Choroid plexus epithelial cell (primary cell): ENCODE measurements at regions not wholly inside any gene's neighbourhood (a gene's known extent, or its start where the extent isn't known, plus 50 kb on each side); places are given as distances from the start of the nearest gene placed in this dataset.

Experiments used
- DNase-seq: peaks from one replicate; pipeline ENCODE4 v3.0.0-alpha.2; 2010; ENCODE audit warnings: low read depth
- H3K4me3 ChIP-seq: 2 replicates; pipeline ENCODE4 v1.5.1; 2011; ENCODE audit warnings: low read depth, mild to moderate bottlenecking, control low read depth, low read length, moderate library complexity
- CTCF ChIP-seq: conservative IDR thresholded peaks from 2 replicates; pipeline ENCODE4 v1.5.1; 2011; ENCODE audit warnings: low read depth, mild to moderate bottlenecking, control low read depth, inconsistent platforms, low read length, moderate library complexity

GRCh38 chr9:80836013-80836412 lies 853.3 kb downstream of the TLE1 start:
- no peak for TF ChIP-seq CTCF
- DNase-seq, result no peak
- H3K4me3 ChIP-seq, result no peak overlapping the region

DNA sequence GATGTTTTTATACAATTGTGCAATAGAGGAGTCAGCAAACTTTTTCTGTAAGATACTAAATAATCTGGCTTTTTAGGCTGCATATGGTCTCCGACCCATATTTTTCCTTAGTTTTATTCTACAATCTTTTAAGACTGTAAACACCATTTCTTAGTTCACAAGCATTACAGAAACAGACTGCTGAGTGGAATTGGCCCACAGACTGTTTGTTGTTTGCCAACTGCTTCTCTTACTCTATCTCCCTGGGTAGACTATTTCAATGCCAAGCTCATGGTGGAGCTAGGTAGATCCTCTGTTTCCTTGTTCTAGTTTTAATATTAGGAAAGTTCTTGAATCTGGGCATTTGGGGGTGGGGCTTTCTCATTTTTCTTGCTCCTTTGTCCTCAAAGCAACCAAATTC lies 857.6 kb downstream of the TLE1 start:
- H3K4me3 ChIP-seq, result no peak overlapping the region
- no peak for TF ChIP-seq CTCF
- DNase-seq, result no peak

DNA sequence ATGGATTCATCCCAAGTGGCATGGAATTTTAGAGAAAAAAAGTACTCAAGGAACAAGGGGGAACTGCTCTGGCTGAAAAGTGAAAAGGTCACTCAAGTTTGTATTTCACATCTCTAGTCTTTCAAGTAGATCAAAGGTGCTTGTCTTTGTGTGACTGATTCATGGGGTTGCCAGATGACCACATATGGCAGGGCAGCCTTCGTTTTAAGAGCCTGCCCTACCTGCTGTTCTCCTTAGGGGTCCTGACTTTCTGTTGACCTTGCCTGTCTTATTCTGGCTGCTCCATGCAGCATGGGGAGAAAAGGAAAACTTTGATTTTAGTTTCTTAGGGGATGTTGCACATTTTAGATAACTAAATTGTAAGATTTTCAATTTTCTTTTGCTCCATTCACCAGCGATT lies 877.7 kb downstream of the TLE1 start:
- no peak for TF ChIP-seq CTCF
- DNase-seq, result peak; percentile 11
- H3K4me3 ChIP-seq, result no peak overlapping the region

- TF ChIP-seq CTCF, result no peak
- no peak overlapping the region for H3K4me3 ChIP-seq
- peak; percentile 47 for DNase-seq
These were observed 878.3 kb downstream of the TLE1 start for GRCh38 chr9:80811003-80811402.

GRCh38 chr9:80806671-80807070 lies 882.7 kb downstream of the TLE1 start:
- H3K4me3 ChIP-seq, result no peak overlapping the region
- DNase-seq, result no peak
- no peak for TF ChIP-seq CTCF

- no peak for DNase-seq
- no peak for TF ChIP-seq CTCF
- no peak overlapping the region for H3K4me3 ChIP-seq
These were observed 884.5 kb downstream of the TLE1 start for GRCh38 chr9:80804873-80805272.

GRCh38 chr9:80797831-80798688 lies 891.3 kb downstream of the TLE1 start:
- TF ChIP-seq CTCF, result no peak
- DNase-seq, result no peak
- no peak overlapping the region for H3K4me3 ChIP-seq
